HG02973 (cell line): ENCODE measurements at regions not wholly inside any gene's neighbourhood (a gene's known extent, or its start where the extent isn't known, plus 50 kb on each side); places are given as distances from the start of the nearest gene placed in this dataset.

ENCODE experiments used
- ATAC-seq: cut with Tn5 transposase; IDR thresholded peaks from one replicate; pipeline ENCODE4 v1.9.1; 2021; ENCODE audit warnings: moderate library complexity; ENCODE audit not compliant: unreplicated experiment

GRCh38 chr5:54774281-54775170 is 210.9 kb downstream of the ESM1 start:
- ATAC-seq = no peak

- no peak for ATAC-seq
These were observed 212.7 kb downstream of the ESM1 start for GRCh38 chr5:54772684-54773083.

- ATAC-seq = no peak
These were observed 213.2 kb downstream of the ESM1 start for GRCh38 chr5:54772231-54772630.

- ATAC-seq = no peak
These were observed 215.6 kb downstream of the ESM1 start for GRCh38 chr5:54769746-54770145.

- ATAC-seq = no peak
These were observed 216.3 kb downstream of the ESM1 start for GRCh38 chr5:54769072-54769471.

GRCh38 chr5:54766748-54767147 is 218.6 kb downstream of the ESM1 start:
- no peak for ATAC-seq

GRCh38 chr5:54765165-54766028 is 220.0 kb downstream of the ESM1 start:
- ATAC-seq = no peak

- ATAC-seq = no peak
These were observed 221.0 kb downstream of the ESM1 start for GRCh38 chr5:54764102-54765090.

- no peak for ATAC-seq
These were observed 224.1 kb downstream of the ESM1 start for GRCh38 chr5:54761213-54761701.

GRCh38 chr5:54760182-54760935 is 225.0 kb downstream of the ESM1 start:
- no peak for ATAC-seq

GRCh38 chr5:54758038-54758437 is 227.4 kb downstream of the ESM1 start:
- ATAC-seq = no peak

GRCh38 chr5:54757541-54757940 is 227.9 kb downstream of the ESM1 start:
- no peak for ATAC-seq

- ATAC-seq = no peak
These were observed 228.5 kb downstream of the ESM1 start for GRCh38 chr5:54756796-54757402.

- no peak for ATAC-seq
These were observed 229.1 kb downstream of the ESM1 start for GRCh38 chr5:54756301-54756700.

- ATAC-seq = no peak
These were observed 230.5 kb downstream of the ESM1 start for GRCh38 chr5:54754878-54755277.

- ATAC-seq = no peak
These were observed 231.0 kb downstream of the ESM1 start for GRCh38 chr5:54754420-54754819.

- ATAC-seq = no peak
These were observed 231.6 kb downstream of the ESM1 start for GRCh38 chr5:54753753-54754152.

GRCh38 chr5:54753034-54753433 is 232.4 kb downstream of the ESM1 start:
- peak; percentile 73 for ATAC-seq

- ATAC-seq = no peak
These were observed 231.0 kb downstream of the SNX18 start for GRCh38 chr5:54748527-54748926.
